NB4 (cell line): ENCODE measurements at regions not wholly inside any gene's neighbourhood (a gene's known extent, or its start where the extent isn't known, plus 50 kb on each side); places are given as distances from the start of the nearest gene placed in this dataset.

ENCODE experiments used
- POLR2A ChIP-seq: IDR thresholded peaks from 2 replicates; pipeline ENCODE4 v1.6.1; 2011; ENCODE audit warnings: mild to moderate bottlenecking; ENCODE audit not compliant: insufficient read length; ENCODE audit errors: extremely low read depth
- TF ChIP-seq, protein P1 (sequence below): IDR thresholded peaks from one replicate; pipeline ENCODE4 v1.5.1; 2012; ENCODE audit warnings: low read depth, low read length
- TF ChIP-seq, protein P2 (sequence below): IDR thresholded peaks from 2 replicates; pipeline ENCODE4 v1.6.1; 2011; ENCODE audit warnings: low read depth, low read length

DNA sequence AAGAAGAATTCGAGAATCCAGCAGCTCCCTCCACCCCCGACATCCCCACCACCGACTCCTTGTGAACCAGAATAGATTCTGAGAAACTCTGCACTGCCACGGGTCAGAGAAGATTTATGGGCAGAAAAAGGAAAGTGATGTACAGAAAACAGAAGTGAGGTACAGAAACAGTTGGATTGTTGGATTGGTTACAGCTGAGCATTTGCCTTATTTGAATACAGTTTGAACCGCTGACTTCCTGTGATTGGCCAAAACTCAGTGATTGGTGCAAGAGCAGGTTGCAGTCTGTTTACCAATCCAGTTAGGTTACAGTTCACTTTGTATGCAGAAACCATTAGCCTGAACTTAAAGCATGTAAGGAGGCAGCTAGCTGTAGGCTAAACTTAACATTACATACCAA, 131.2 kb upstream of the HDDC2 start:
- TF ChIP-seq, protein P1, sequence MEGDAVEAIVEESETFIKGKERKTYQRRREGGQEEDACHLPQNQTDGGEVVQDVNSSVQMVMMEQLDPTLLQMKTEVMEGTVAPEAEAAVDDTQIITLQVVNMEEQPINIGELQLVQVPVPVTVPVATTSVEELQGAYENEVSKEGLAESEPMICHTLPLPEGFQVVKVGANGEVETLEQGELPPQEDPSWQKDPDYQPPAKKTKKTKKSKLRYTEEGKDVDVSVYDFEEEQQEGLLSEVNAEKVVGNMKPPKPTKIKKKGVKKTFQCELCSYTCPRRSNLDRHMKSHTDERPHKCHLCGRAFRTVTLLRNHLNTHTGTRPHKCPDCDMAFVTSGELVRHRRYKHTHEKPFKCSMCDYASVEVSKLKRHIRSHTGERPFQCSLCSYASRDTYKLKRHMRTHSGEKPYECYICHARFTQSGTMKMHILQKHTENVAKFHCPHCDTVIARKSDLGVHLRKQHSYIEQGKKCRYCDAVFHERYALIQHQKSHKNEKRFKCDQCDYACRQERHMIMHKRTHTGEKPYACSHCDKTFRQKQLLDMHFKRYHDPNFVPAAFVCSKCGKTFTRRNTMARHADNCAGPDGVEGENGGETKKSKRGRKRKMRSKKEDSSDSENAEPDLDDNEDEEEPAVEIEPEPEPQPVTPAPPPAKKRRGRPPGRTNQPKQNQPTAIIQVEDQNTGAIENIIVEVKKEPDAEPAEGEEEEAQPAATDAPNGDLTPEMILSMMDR = no peak
- TF ChIP-seq POLR2A = no peak
- TF ChIP-seq, protein P2, sequence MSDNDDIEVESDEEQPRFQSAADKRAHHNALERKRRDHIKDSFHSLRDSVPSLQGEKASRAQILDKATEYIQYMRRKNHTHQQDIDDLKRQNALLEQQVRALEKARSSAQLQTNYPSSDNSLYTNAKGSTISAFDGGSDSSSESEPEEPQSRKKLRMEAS = no peak
